ENCODE measurements at regions not wholly inside any gene's neighbourhood (a gene's known extent, or its start where the extent isn't known, plus 50 kb on each side); places are given as distances from the start of the nearest gene placed in this dataset.
"Not testable (repeated sequence)": the region's sequence is repeated elsewhere in the genome, so short reads cannot be mapped to it uniquely, and the experiment has no call there.

DNA sequence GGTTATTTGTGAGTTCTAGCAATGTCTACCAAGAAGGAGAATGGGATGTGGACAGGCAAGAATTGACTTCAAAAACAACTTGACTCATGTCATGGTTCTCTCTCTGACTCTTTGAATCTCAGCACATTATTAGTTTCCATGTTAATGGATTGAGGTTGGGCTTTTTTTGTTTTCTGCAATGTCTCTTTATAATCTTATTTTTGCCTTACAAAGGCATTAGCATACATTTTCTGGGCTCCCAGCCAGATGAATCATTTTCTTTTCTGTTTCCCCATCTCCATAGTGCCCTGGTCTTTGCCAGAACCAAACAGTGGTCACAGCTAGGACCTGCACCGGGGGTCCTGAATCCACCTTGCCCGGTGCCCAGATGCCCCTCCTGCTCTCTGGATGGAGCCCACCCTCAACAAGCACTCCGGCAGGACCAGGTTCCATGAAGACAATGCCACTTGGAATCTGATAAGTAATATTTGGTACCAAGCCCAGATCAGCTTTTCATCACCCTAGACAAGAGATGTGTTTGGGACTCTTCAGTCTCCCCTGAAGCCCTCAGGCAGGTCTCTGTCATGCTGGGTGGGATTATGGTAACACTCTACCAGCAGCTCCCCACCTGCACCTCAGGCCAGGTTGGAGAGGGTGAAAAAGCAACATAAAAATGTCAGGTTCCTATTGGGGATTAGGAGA is 266.7 kb upstream of the SULF2 start:
- peak; percentile 71 for DNase-seq (ENCODE audit: low read depth)

GRCh38 chr20:48049641-48050040 is 264.4 kb upstream of the SULF2 start:
- no peak for DNase-seq (ENCODE audit: low read depth)

- no peak for DNase-seq (ENCODE audit: low read depth)
These were observed 263.9 kb upstream of the SULF2 start for GRCh38 chr20:48049171-48049570.

DNA sequence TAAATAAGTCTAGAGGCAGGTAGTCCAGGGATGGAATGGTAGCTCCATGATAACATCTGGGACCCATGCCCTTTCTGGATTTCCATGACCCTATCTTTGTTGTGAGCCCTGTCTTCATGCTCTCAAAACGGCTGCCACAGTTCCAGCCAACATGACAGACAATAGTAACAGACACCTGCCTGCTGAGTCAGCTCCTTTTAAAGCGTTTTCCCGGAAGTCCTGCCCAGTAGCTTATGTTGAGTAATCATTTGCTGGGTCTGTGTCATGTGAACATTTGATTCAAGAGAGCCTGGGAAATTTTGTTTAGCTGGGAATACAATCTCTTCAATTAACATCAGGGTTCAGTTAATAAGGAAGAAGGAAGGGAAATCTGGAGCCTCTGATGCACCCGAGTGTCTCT is 262.2 kb upstream of the SULF2 start:
- DNase-seq (ENCODE audit: low read depth), result no peak

- DNase-seq (ENCODE audit: low read depth), result no peak
These were observed 257.3 kb upstream of the SULF2 start for GRCh38 chr20:48042628-48043027.

GRCh38 chr20:48041078-48041780 is 255.9 kb upstream of the SULF2 start:
- no peak for DNase-seq (ENCODE audit: low read depth)

DNA sequence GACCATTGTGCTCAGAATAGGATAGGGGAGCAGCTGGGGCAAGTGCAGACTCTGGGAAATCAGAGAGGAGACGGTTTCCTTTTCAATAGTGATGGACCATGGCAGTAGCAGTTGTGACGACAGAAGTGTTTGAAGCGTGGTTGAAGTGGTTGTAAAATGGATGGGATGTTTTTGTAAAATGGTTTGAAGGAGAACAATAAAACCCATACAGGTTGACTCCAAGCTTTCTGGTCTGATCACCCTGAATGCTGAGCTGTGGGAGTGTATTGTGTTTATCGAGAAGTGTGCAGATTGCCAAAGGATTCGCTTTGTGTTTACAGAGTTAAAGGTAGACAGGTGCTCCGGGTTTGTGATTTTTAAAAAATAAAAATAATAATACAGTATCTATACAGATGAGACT is 255.2 kb upstream of the SULF2 start:
- no peak for DNase-seq (ENCODE audit: low read depth)

- DNase-seq (ENCODE audit: low read depth), result no peak
These were observed 254.8 kb upstream of the SULF2 start for GRCh38 chr20:48040051-48040450.

GRCh38 chr20:48039514-48039913 is 254.2 kb upstream of the SULF2 start:
- DNase-seq (ENCODE audit: low read depth), result no peak

DNA sequence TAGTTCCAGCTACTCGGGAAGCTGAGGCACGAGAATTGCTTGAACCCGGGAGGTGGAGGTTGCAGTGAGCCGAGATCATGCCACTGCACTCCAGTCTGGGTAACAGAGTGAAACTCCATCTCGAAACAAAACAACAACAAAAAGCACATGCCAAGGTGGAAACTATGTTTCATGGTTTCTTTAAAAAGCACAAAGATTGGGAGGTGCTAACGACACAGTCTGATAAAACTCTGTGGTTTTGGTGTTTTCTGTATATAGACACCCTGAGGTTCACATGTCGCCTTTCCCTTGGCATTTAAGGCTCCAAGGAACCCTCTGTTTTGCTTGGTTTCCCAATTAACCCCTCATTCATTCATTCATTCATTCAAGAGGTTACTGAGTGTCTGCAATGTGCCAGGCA is 253.4 kb upstream of the SULF2 start:
- no peak for DNase-seq (ENCODE audit: low read depth)

- DNase-seq (ENCODE audit: low read depth), result not testable (repeated sequence)
These were observed 252.5 kb upstream of the SULF2 start for GRCh38 chr20:48037798-48038197.

- DNase-seq (ENCODE audit: low read depth), result no peak
These were observed 250.9 kb upstream of the SULF2 start for GRCh38 chr20:48035961-48036731.

DNA sequence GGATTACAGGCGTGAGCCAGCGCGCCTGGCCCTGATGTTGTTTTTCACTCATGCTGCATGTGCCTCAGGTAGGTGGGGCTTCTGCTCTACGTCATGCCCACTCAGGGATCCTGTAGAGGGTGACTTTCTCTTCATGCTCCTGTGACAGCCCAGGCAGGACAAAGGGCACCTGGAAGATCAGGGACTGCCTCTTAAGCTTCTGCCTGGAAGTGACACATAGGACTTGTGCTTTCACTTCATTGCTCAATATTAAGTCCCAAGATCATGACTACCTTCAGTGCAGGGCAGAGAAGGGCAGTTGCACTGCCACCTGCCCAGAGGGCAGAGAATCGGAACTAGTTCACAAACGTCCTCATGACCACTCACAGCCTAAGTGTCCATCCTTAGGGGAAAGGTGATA is 249.5 kb upstream of the SULF2 start:
- DNase-seq (ENCODE audit: low read depth), result no peak

- not testable (repeated sequence) for DNase-seq (ENCODE audit: low read depth)
These were observed 247.7 kb upstream of the SULF2 start for GRCh38 chr20:48033005-48033404.

GRCh38 chr20:48031122-48031521 is 245.8 kb upstream of the SULF2 start:
- no peak for DNase-seq (ENCODE audit: low read depth)

DNA sequence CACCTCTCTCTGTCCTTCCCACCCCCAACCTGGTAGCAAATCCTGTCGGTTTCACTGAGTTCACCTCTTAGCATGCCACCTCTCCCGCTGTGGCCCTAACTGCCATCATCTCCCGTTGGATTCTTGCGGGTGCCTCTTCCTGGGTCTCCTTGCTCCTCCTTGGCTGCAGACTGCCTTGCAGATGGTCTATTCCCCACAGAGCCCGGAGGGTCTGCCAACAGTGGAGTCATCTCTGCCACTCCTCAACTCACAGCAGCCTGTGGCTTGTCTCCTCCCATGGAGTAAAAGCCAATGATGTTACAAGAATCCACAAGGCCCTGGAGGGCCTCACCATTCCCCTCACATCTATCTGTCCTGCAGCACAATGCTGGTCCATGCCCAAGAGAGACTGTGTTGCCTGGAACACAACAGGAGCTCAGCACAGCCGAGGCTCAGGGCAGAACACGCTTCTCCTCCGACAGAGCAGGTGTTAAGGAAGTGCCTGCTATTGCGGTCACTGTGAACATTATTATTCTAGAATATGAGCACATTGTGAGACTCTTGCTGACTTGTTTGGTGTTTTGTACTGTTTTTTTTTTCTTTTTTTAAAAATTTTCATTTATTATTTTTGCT is 241.8 kb upstream of the SULF2 start:
- DNase-seq (ENCODE audit: low read depth), result no peak

DNA sequence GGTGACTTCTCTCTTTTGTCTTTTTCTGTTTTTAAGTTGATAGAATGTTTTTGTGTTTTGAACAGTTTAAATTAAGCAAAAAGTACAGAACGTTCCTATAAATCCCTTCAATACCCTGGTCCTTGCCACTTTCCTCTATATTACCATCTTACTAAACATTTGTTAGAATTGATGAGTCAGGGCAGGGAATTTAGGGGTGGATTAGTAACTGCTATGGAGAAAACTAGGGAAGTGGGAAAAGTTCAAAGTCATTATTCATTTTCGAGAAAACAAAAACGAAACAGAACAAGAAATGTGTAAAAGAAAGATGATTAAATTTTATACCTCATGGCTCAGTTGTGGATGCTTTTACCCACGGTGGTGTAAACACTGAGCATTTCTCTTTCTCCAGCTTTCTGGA is 240.4 kb upstream of the SULF2 start:
- no peak for DNase-seq (ENCODE audit: low read depth)

GRCh38 chr20:48025051-48025515 is 239.8 kb upstream of the SULF2 start:
- no peak for DNase-seq (ENCODE audit: low read depth)

GRCh38 chr20:48024539-48024938 is 239.3 kb upstream of the SULF2 start:
- no peak for DNase-seq (ENCODE audit: low read depth)

DNA sequence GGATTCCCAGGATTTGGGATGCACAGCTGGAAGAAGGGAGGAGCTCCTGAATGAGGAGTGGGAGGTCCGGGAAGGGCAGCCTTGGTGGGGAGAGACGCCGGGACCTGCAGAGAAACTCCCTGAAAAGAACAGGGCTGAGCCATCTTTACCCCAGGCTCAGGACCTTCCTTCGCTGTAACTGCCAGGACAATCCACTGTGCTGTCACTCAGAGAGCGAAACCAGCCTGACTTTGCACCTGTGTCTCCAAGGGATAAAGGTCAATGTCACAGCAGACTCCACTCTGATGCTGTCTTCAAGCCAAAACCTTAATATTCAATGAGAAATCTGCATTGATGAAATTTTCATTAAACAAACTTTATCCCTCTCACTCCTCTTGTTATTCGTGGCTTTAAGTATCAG is 235.4 kb upstream of the SULF2 start:
- DNase-seq (ENCODE audit: low read depth), result not testable (repeated sequence)

- no peak for DNase-seq (ENCODE audit: low read depth)
These were observed 234.7 kb upstream of the SULF2 start for GRCh38 chr20:48019940-48020339.

DNA sequence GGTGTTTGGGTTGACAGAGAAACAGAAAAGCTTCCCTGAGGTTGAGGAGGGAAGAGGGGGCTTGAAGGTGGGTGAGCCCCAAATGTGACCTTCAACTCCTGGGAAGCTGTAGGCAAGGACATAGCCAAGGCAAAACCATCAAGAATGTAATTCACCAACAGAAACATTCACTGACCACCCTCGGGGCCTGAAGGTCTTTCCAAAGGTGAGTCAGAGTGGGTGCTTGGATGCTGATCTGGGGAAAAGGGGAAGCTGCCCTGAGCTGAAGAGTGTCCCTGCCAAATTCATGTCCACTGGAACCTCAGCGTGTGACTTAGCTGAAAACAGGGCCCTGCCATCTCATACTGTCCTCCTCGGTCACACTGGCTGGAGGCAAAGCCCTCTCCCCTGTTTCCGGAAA is 234.2 kb upstream of the SULF2 start:
- no peak for DNase-seq (ENCODE audit: low read depth)

Measured in forelimb muscle (tissue), 1 donor.